GM12865 (cell line): ENCODE measurements at regions not wholly inside any gene's neighbourhood (a gene's known extent, or its start where the extent isn't known, plus 50 kb on each side); places are given as distances from the start of the nearest gene placed in this dataset.
"Not testable (repeated sequence)": the region's sequence is repeated elsewhere in the genome, so short reads cannot be mapped to it uniquely, and the experiment has no call there.

Experiments
- DNase-seq: peaks from one replicate; pipeline ENCODE4 v3.0.0; 2010; ENCODE audit warnings: low read depth
- H3K4me3 ChIP-seq: 2 replicates; pipeline ENCODE4 v1.5.1; 2011; ENCODE audit warnings: mild to moderate bottlenecking, low read depth, low read length, control low read depth

DNA sequence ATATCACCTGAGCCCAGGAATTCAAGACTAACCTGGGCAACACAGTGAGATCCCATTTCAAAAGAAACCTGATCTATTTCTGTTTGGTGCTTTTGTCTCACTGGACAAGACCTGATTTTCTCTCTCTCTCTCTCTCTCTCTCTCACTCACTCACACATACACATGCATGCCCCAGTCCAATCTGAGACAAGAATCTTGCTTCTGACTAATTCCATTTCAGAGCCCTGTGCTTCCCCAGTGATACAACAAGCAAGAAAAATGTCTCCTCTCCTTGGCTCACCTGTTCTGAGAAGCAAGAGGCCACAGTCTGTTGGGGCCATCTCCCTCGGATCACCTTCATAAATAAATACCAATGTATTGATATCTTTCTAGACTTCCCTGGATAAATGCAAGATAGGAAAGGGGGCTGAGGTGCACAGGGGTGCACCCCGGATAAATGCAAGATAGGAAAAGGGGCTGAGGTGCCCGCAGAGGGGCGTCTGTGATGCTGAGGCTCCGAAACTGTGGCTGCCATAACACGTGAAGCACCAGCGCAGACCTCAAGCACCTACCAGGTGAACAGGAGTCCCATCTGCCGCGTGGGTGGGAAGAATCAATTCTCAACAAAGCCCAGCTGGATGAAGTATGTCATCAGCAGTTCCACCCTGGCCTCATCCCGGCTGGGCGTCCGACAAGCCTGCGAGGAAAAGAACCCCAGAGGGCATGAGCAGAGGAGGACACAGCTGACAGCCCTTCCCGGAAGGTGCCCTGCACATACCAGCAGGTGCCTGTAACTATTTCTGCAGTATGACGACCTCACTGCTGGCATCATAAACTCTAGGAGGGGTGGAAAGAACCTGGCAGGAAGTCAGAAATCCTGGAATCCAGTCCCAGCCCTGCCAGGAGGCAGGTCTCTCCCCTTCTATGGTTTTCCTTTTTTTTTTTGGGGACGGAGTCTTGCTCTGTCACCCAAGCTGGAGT is 280.0 kb downstream of the GOLGA6L6 start:
- not testable (repeated sequence) for DNase-seq, H3K4me3 ChIP-seq

DNA sequence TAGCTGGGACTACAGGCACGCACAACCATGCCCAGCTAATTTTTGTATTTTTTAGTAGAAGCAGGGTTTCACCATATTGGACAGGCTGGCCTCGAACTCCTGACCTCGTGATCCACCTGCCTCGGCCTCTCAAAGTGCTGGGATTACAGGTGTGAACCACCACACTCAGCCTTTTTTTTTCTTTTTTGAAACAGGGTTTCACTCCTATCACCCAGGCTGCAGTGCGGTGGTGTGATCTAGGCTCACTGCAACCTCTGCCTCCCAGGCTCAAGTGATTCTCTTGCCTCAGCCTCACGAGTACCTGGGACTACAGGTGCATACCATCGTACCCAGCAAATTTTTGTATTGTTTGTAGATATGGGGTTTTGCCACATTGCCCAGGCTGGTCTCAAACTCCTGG is 280.9 kb downstream of the GOLGA6L6 start:
- not testable (repeated sequence) for H3K4me3 ChIP-seq, DNase-seq

DNA sequence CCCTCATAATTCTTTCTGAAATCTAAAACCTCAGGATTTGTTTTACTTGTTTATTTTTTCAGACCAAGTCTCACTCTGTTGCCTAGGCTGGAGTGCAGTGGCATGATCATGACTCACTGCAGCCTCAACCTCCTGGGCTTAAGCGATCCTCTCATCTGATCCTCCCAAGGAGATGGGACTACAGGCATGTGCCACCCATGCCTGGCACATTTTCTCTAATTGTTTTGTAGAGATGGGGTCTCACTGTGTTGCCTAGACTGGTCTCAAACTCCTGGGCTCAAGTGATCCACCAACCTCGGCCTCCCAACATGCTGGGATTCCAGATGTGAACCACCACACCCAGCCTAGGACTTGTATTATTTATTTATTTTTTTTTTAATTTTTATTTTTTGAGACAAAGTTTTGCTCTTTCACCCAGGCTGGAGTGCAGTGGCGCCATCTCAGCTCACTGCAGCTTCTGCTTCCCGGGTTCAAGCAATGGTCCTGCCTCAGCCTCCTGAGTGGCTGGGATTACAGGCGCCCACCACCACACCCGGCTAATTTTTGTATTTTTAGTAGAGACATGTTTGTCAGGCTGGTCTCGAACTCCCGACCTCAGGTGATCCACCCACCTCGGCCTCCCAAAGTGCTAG is 281.9 kb downstream of the GOLGA6L6 start:
- H3K4me3 ChIP-seq, DNase-seq: not testable (repeated sequence)

DNA sequence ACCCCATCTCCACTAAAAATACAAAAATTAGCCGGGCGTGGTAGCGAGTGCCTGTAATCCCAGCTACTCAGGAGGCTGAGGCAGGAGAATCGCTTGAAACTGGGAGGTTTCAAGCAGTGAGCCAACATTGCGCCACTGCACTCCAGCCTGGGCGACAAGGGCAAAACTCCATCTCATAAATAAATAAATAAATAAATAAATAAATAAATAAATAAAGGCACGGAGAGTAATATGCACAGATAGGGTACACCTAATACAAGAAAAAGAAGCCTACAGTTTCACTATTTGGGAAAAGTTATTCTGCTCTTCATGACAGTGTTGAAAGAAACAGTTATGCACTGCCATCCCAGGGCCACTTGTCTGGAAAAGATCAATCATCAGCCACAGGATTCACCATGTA is 285.2 kb downstream of the GOLGA6L6 start:
- H3K4me3 ChIP-seq, result not testable (repeated sequence)

DNA sequence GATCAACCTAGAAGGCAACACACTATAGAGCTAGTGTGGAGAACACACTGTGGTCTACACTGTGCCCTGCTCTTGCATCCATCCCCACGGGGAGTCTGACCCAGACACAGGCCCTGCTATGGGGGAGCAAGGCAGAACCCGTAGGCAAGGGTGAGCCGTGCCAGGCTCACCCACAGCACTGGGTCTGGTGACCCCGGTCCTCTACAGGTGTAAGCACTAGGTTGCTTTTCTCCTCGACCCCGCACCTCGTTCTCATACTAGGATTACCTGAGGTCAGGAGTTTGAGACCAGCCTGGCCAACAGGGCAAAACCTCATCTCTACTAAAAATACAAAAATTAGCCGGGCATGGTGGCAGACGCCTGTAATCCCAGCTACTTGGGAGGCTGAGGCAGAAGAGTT is 286.0 kb downstream of the GOLGA6L6 start:
- DNase-seq, H3K4me3 ChIP-seq: not testable (repeated sequence)

More for the DNA sequence above, 285.2 kb downstream of the GOLGA6L6 start:
- DNase-seq, result not testable (repeated sequence)

DNA sequence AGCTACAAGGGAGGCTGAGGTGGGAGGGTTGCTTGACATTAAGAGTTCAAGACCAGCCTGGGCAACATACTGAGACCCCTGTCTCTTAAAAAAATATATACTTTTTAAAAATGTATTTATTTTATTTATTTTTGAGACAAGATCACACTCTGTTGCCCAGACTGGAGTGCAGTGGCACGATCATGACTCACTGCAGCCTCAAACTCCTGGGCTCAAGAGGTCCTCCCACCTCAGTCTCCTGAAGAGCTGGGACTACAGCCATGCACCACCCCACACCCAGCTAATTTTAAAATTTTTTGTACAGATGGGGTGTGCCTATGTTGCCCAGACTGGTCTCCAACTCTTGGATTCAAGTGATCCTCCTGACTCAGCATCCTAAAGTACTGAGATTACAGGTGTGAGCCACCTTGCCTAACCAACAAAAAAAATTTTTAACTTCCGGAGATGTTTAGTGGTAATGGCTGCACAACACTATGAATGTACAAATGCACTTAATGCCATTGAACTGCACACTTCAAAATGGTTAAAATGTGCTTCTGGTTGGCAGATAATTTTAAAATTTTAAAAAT is 288.5 kb downstream of the GOLGA6L6 start:
- H3K4me3 ChIP-seq, DNase-seq: not testable (repeated sequence)

DNA sequence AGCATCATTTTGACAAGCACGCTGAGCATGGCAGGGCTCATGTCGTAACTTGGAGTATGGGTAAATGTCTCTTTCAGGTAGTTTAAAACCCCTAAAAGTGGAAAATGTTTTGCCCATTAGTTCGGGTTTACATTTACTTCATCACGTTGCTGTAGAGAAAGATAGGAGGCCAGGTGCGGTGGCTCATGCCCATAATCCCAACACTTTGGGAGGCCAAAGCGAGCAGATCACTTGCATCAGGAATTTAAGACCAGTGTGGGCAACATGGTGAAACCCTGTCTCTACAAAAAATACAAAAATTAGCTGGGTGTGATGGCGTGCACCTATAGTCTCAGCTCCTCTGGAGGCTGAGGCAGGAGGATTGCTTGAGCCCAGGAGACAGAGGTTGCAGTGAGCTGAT is 289.6 kb downstream of the GOLGA6L6 start:
- H3K4me3 ChIP-seq, DNase-seq: not testable (repeated sequence)

DNA sequence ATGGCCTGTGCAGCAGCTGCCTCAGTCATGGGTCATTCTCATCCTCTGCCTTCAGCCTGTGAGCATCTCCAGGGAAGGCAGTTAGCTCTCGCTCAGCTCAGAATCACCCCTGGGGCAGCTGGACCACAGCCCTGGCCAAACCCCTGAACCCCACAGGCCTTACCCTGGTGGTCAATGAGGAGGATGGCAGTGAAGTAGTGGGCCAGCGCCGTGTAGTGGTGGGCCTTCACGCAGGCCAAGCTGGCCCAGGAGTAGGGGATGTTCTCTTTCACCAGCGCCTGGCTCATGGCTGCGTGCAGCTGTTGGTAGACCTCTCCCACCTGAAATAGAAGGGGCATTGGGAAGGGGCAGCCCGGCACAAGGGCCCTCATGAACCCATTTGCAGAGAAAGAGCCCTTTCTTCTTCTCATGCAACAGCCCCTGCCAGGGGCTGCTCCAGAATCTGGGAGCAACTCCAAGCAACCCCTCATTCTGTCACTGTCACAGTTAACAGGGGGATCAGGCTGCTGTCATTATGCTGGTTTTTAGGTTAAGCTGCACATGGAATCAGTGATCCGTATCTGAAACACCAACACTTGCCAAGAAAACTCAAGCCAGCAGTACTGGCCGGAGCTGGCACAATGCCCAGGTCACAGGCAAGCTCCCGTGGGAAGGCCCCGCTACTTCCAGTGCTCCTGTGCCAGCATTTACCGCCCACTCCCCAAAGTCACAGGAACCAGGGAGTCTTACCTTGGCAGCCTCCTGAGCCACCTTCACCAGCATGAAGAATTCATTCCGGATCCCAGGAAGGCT is 290.2 kb downstream of the GOLGA6L6 start:
- DNase-seq, H3K4me3 ChIP-seq: not testable (repeated sequence)

DNA sequence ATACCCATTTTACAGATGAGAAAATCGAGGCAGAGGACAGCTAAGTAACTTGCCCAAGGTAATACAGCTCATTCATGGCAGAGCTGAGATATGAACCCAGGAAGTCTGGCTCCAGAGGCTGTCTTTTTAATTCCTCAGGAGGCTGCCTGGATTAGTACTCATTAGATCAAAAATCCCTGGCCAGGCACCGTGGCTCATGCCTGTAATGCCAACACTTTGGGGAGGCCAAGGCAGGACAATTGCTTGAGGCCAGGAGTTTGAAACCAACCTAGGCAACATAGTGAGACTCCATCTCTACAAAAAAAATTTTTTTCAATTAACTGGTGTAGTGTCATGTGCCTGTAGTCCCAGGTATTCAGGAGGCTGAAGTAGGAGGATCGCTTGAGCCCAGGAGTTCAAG is 291.4 kb downstream of the GOLGA6L6 start:
- not testable (repeated sequence) for H3K4me3 ChIP-seq, DNase-seq

DNA sequence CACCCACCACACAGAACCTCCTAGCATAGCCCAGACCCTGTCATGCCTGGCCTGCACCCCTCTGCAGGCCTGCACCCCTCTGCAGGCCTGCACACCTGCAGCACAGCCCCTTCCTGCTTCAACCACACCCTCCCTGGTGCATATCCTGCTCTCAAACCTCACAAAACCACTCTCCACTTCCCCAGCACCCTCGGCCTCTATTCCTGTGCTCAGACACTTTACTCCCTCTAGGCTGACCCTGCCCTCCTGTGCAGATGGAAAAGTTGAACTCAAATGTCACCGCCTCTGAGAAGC is 292.0 kb downstream of the GOLGA6L6 start:
- not testable (repeated sequence) for H3K4me3 ChIP-seq, DNase-seq

DNA sequence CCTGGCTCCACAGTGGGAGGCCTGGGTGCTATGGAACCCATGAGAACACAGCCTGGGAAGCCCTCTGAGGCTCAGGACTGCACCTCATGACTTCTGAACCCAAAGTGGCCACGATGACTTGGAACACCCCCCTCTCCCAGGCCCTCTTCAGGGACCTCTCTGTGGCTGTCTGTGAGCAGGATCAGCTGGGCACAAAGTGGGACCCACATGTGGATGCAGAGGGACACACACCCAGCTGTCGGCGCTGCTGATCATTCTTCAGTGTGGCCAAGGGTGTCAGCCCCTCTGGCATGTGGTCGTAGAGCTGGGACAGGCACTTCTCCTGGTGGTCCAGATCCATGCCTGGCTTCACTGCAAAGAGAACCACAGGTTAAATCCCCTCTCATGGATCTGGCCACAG is 293.2 kb downstream of the GOLGA6L6 start:
- H3K4me3 ChIP-seq, DNase-seq: not testable (repeated sequence)

DNA sequence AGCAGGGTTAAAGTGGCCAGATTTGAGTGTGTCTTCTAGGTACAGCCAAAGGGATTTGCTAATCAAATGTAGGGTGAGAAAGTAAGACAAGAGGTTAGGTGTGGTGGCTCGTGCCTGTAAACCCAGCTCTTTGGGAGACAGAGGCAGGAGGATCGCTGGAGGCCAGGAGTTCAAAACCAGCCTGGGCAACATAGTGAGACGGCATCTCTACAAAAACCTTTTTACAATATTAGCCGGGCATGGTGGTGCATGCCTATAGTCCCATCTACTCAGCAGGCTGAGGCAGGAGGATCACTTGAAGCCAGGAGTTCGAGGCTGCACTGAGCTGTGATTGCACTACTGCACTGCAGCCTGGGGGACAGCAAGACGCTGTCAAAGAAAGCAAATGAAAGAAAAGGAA is 294.5 kb downstream of the GOLGA6L6 start:
- DNase-seq, H3K4me3 ChIP-seq: not testable (repeated sequence)

DNA sequence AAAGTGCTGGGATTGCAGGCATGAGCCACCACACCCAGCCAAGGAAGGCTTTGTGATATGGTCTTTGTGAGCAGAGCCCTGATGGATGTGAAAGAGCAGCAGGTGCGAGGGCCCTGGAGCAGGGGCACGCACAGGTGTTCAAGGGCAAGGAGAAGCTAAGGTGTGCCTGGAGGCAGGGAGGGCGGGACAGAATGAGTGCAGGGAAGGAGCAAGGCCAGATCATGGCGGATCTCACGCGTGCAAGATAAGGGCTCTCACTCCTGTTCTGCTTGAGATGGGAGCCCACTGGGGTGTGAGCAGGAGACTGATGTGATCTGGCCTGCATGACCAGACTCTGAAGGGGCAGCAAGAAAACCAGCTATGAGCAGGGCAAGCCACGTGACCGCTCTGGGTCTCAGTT is 295.0 kb downstream of the GOLGA6L6 start:
- not testable (repeated sequence) for DNase-seq, H3K4me3 ChIP-seq

DNA sequence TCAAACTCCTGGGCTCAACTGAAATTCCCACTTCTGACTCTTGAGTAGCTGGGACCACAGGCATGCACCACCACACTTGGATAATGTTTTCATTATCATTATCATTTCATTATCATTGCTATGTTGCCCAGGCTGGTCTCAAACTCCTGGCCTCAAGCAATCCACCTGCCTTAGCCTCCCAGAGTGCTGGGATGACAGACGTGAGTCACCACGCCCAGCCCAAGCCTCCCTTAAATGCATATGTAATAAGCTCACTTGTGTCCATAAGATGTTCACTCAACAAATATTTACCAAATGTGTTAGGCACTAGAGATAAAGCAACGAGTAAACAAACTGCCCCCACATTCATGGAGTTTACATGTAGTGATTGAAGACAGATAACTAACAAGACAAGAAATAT is 295.7 kb downstream of the GOLGA6L6 start:
- H3K4me3 ChIP-seq, DNase-seq: not testable (repeated sequence)

DNA sequence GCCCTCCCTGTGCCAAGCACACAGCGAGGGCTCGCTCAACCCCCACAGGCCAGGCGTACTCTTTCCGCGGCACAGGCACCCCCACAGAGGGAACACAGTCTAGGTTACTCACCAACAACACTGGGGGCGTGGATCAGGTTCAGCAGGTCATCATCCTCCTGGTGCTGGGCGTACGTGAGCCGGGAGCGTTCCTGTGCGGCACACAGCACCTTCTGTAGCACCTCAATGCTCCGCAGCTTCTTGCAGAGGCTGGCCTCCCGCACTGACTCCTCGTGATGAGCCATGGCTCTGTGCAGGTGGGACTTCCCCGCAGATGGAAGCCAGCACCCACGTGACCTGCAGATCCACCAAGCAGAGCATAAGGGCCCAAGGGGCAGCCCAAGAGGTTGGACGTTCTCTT is 296.8 kb downstream of the GOLGA6L6 start:
- not testable (repeated sequence) for H3K4me3 ChIP-seq, DNase-seq

DNA sequence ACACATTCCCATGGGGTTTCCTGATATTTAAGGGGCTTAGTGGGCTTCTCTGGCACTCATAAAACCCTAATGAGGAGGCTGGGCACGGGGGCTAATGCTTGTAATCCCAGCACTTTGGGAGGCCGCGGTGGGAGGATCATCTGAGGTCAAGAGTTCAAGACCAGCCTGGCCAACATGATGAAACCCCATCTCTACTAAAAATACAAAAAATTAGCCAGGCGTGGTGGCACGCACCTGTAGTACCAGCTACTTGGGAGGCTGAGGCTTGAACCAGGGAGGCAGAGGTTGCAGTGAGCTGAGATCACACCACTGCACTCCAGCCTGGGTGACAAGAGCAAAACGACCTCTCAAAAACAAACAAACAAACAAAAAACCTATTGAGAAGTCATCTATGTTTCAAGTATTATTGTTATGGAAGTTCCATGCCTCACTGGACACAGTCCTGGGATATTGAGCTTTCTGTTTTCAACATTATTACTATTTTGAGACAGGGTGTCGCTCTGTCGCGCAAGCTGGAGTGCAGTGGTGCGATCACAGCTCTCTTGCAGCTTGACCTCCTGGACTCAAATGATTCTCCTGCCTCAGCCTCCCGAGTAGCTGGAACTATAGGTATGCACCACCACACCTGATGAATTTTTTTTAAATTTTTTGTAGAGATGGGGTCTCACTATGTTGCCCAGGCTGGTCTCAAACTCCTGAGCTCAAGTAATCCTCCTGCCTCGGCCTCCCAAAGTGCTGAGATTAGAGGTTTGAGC is 297.9 kb downstream of the GOLGA6L6 start:
- not testable (repeated sequence) for H3K4me3 ChIP-seq, DNase-seq

DNA sequence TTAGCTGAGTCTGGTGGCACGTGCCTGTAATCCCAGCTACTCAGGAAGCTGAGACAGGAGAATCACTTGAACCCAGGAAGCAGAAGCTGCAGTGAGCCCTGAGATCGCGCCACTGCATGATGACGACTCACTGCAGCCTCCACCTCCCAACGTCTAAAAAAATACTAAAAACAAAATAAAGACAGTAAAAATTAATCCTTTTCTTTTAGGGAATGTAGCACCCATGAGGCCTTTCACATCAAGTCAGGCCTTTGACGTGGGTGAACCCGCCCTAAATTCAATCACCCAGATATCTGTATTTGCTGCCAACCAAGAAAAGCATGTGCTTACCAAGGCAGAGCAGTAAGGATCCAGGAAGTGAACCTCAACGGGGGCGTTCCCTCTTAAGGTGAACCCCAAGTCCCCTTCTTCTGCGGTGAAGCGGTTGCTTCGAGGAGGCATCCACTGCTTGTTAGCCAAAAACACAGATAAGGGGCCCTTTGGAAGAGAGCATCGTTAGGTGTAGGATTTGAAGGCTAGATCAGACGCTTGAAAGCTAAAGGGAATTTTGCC is 301.2 kb downstream of the GOLGA6L6 start:
- DNase-seq, H3K4me3 ChIP-seq: not testable (repeated sequence)

DNA sequence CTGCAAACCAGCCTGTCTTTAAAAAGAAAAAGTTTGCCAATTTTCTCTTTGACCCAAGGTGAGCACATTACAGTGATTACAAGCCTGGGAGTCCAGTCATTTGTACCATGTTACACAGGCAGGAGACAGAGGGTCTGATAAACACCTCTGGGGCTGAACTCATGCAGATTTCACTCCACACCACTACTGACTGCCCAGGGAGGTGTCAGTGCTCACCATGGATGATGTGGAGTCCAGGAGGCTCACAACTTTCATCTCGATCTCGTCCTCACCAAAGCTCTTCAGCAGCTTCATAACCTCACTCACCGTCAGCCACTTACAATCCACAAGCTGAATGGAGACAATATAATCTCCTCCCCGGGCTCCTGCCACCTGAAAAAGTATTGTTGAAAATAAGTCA is 302.4 kb downstream of the GOLGA6L6 start:
- H3K4me3 ChIP-seq, result not testable (repeated sequence)

More for the DNA sequence above, 302.4 kb downstream of the GOLGA6L6 start:
- not testable (repeated sequence) for DNase-seq
